Uterus (tissue), 2 donors: ENCODE measurements at regions not wholly inside any gene's neighbourhood (a gene's known extent, or its start where the extent isn't known, plus 50 kb on each side); places are given as distances from the start of the nearest gene placed in this dataset.
"Not testable (repeated sequence)": the region's sequence is repeated elsewhere in the genome, so short reads cannot be mapped to it uniquely, and the experiment has no call there.

Source experiments
- POLR2A ChIP-seq, 2 donors: fragments of 450-650 bp; IDR thresholded peaks; one replicate each; pipeline ENCODE4 v1.6.1; 2016; ENCODE audit warnings: antibody characterized with exemption in 2 of 2, mild to moderate bottlenecking in 1 of 2, moderate library complexity in 1 of 2
- TF ChIP-seq, protein P1 (sequence below), 4 experiments: fragments of 200-600 bp in 2 of 4; fragments of 450-650 bp in 2 of 4; sonication (generic) in 2 of 4; IDR thresholded peaks; one replicate each; pipeline ENCODE4 v1.5.1; 2016 to 2019; ENCODE audit warnings: antibody characterized with exemption in 4 of 4, mild to moderate bottlenecking in 2 of 4, moderate library complexity in 1 of 4

GRCh38 chr15:20012837-20013236, 528.8 kb downstream of the GOLGA6L6 start:
- not testable (repeated sequence) for TF ChIP-seq POLR2A (IDR thresholded peaks at IDR 0.05)
- TF ChIP-seq, protein P1, sequence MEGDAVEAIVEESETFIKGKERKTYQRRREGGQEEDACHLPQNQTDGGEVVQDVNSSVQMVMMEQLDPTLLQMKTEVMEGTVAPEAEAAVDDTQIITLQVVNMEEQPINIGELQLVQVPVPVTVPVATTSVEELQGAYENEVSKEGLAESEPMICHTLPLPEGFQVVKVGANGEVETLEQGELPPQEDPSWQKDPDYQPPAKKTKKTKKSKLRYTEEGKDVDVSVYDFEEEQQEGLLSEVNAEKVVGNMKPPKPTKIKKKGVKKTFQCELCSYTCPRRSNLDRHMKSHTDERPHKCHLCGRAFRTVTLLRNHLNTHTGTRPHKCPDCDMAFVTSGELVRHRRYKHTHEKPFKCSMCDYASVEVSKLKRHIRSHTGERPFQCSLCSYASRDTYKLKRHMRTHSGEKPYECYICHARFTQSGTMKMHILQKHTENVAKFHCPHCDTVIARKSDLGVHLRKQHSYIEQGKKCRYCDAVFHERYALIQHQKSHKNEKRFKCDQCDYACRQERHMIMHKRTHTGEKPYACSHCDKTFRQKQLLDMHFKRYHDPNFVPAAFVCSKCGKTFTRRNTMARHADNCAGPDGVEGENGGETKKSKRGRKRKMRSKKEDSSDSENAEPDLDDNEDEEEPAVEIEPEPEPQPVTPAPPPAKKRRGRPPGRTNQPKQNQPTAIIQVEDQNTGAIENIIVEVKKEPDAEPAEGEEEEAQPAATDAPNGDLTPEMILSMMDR (IDR thresholded peaks at IDR 0.05), result not testable (repeated sequence)
